ENCODE measurements at regions not wholly inside any gene's neighbourhood (a gene's known extent, or its start where the extent isn't known, plus 50 kb on each side); places are given as distances from the start of the nearest gene placed in this dataset.

DNA sequence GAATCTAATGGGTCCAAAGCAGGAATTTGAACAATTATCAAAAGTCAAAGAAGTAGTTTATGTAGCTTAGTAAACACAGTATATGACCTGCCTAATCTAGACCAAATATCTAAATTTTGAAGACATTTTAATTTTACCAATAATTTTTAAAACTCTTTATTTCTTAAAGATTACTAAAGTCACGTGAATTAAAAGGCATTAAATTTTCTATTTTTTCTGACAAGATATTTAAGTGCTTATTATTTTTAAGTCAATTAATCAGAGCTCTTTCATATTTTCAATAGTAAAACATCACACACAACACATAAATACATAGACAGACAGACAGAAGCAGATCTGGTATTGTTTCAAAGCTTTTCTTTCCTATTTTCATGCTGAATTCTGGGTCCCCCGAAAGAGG lies 89.5 kb downstream of the ZNF467 start:
- H3K4me2 ChIP-seq (ENCODE audit: low read length): no peak overlapping the region
- H3K79me2 ChIP-seq (ENCODE audit: control insufficient read depth, low read length): no peaks in the 10 kb centered on the region
- no peak overlapping the region for H3K27ac ChIP-seq (ENCODE audit: low read depth, low read length)
- H3F3A ChIP-seq (ENCODE audit: control insufficient read depth, insufficient read depth): no peaks in the 10 kb centered on the region
- no peaks in the 10 kb centered on the region; the same call in 1 of the 2 replicates for H3K9me2 ChIP-seq (replicated peaks; ENCODE audit: control insufficient read depth, low read length)
- H4K20me1 ChIP-seq (ENCODE audit: control insufficient read depth, insufficient read depth, low read depth, low read length): no peaks in the 10 kb centered on the region
- H3K4me1 ChIP-seq (ENCODE audit: control insufficient read depth, low read length): peaks cover 5% of the 10 kb centered on the region
- no peak overlapping the region for H3K4me3 ChIP-seq (ENCODE audit: low read length)
- no peak for TF ChIP-seq EZH2phosphoT487 (IDR thresholded peaks at IDR 0.05; ENCODE audit: borderline replicate concordance, low read length)
- TF ChIP-seq, protein P1, sequence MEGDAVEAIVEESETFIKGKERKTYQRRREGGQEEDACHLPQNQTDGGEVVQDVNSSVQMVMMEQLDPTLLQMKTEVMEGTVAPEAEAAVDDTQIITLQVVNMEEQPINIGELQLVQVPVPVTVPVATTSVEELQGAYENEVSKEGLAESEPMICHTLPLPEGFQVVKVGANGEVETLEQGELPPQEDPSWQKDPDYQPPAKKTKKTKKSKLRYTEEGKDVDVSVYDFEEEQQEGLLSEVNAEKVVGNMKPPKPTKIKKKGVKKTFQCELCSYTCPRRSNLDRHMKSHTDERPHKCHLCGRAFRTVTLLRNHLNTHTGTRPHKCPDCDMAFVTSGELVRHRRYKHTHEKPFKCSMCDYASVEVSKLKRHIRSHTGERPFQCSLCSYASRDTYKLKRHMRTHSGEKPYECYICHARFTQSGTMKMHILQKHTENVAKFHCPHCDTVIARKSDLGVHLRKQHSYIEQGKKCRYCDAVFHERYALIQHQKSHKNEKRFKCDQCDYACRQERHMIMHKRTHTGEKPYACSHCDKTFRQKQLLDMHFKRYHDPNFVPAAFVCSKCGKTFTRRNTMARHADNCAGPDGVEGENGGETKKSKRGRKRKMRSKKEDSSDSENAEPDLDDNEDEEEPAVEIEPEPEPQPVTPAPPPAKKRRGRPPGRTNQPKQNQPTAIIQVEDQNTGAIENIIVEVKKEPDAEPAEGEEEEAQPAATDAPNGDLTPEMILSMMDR (IDR thresholded peaks at IDR 0.05; ENCODE audit: low read depth, low read length, poor library complexity, severe bottlenecking): no peak
- no peaks in the 10 kb centered on the region for H3K36me3 ChIP-seq (ENCODE audit: control insufficient read depth, low read length)
- peaks cover 23% of the 10 kb centered on the region for H3K9me3 ChIP-seq (ENCODE audit: control insufficient read depth, insufficient read depth, low read length)
- peaks cover 12% of the 10 kb centered on the region for H3K27me3 ChIP-seq (ENCODE audit: control insufficient read depth, low read length)

DNA sequence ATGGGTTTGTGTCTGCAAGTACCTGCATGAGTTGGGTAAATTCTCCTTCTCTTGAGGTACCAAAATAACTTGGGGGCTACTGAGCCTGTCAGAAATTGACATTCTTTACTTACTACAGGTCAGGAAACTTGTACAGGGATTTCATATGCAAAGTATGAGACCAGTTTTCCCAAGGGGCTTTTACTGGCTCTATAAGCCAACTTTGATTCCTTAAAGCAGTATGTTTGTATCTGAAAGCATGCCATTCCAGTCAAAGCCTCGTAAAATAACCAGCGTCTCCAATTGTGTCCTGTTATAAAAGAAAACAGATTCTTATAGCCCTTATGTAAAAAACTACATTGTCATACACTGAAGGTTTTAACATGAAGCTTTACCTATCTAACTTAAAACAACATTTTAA lies 90.2 kb downstream of the ZNF467 start:
- no peak overlapping the region for H3K4me2 ChIP-seq (ENCODE audit: low read length)
- no peaks in the 10 kb centered on the region for H4K20me1 ChIP-seq (ENCODE audit: control insufficient read depth, insufficient read depth, low read depth, low read length)
- no peaks in the 10 kb centered on the region for H3K36me3 ChIP-seq (ENCODE audit: control insufficient read depth, low read length)
- H3K27ac ChIP-seq (ENCODE audit: low read depth, low read length): no peak overlapping the region
- TF ChIP-seq, protein P1 (IDR thresholded peaks at IDR 0.05; ENCODE audit: low read depth, low read length, poor library complexity, severe bottlenecking): no peak
- no peak for TF ChIP-seq EZH2phosphoT487 (IDR thresholded peaks at IDR 0.05; ENCODE audit: borderline replicate concordance, low read length)
- no peak overlapping the region for H3K4me3 ChIP-seq (ENCODE audit: low read length)
- peaks cover 12% of the 10 kb centered on the region for H3K27me3 ChIP-seq (ENCODE audit: control insufficient read depth, low read length)
- peaks cover 23% of the 10 kb centered on the region for H3K9me3 ChIP-seq (ENCODE audit: control insufficient read depth, insufficient read depth, low read length)
- H3F3A ChIP-seq (ENCODE audit: control insufficient read depth, insufficient read depth): no peaks in the 10 kb centered on the region
- H3K9me2 ChIP-seq (replicated peaks; ENCODE audit: control insufficient read depth, low read length): no peaks in the 10 kb centered on the region; the same call in 1 of the 2 replicates
- no peaks in the 10 kb centered on the region for H3K79me2 ChIP-seq (ENCODE audit: control insufficient read depth, low read length)
- H3K4me1 ChIP-seq (ENCODE audit: control insufficient read depth, low read length): peaks cover 5% of the 10 kb centered on the region

DNA sequence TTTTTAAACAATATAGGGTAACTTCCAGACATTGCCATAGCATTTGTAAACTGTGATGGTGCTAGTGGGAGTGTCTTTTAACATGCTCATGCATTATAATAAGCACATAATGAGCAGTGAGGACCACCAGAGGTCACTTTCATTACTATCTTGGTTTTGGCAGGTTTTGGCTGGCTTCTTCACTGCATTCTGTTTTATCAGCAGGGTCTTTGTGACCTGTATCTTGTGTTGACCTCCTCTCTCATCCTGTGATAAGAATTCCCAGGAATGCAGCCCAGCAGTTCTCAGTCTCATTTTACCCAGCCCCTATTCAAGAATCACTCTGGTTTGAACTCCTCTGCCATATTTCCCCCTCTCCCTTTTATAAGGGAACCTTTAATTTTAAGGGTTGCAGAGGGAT lies 91.3 kb downstream of the ZNF467 start:
- Histone ChIP-seq H3K27ac (ENCODE audit: low read depth, low read length) (no peak overlapping the region), H3K9me3 (ENCODE audit: control insufficient read depth, insufficient read depth, low read length) (peaks cover 23% of the 10 kb centered on the region), H3K4me2 (ENCODE audit: low read length) (no peak overlapping the region), H3K36me3 (ENCODE audit: control insufficient read depth, low read length) (no peaks in the 10 kb centered on the region), H3F3A (ENCODE audit: control insufficient read depth, insufficient read depth) (no peaks in the 10 kb centered on the region), H3K4me1 (ENCODE audit: control insufficient read depth, low read length) (peaks cover 5% of the 10 kb centered on the region), H3K27me3 (ENCODE audit: control insufficient read depth, low read length) (peaks cover 14% of the 10 kb centered on the region), H4K20me1 (ENCODE audit: control insufficient read depth, insufficient read depth, low read depth, low read length) (no peaks in the 10 kb centered on the region), H3K9me2 (replicated peaks; ENCODE audit: control insufficient read depth, low read length) (no peaks in the 10 kb centered on the region; the same call in 1 of the 2 replicates), H3K4me3 (ENCODE audit: low read length) (no peak overlapping the region), H3K79me2 (ENCODE audit: control insufficient read depth, low read length) (no peaks in the 10 kb centered on the region)
- TF ChIP-seq, protein P1 (IDR thresholded peaks at IDR 0.05; ENCODE audit: low read depth, low read length, poor library complexity, severe bottlenecking): no peak
- TF ChIP-seq EZH2phosphoT487 (IDR thresholded peaks at IDR 0.05; ENCODE audit: borderline replicate concordance, low read length): no peak
